HG03460 (cell line): ENCODE measurements at regions not wholly inside any gene's neighbourhood (a gene's known extent, or its start where the extent isn't known, plus 50 kb on each side); places are given as distances from the start of the nearest gene placed in this dataset.
"Not testable (repeated sequence)": the region's sequence is repeated elsewhere in the genome, so short reads cannot be mapped to it uniquely, and the experiment has no call there.

Experiments
- ATAC-seq: cut with Tn5 transposase; IDR thresholded peaks from one replicate; pipeline ENCODE4 v1.9.1; 2021; ENCODE audit not compliant: unreplicated experiment

DNA sequence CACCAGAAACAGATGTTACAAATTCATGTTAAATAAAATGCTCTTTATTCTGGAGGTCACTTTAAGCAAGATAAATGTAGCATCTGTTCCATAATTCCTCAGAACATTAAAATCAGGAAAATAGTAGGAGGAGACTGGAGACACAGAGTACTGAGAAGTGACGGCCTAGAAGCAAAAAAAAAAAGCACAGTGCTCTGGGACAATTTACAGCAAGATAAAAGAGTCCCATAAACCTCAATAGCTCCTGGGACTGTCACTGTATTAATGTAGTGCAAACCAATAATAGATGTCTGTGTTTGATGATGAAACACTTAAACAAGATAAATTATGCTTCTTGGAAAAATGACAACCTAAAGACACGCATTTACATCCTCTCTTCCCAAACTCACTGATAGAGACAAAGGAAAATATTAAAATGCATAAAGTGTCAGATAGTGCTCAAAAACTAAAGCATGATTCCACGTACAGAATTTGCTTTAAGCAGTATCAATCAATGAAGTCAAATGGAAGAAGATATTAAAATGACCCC is 338.8 kb upstream of the REG3G start:
- ATAC-seq: no peak

GRCh38 chr2:78699696-78700095 is 325.8 kb upstream of the REG3G start:
- ATAC-seq: no peak

DNA sequence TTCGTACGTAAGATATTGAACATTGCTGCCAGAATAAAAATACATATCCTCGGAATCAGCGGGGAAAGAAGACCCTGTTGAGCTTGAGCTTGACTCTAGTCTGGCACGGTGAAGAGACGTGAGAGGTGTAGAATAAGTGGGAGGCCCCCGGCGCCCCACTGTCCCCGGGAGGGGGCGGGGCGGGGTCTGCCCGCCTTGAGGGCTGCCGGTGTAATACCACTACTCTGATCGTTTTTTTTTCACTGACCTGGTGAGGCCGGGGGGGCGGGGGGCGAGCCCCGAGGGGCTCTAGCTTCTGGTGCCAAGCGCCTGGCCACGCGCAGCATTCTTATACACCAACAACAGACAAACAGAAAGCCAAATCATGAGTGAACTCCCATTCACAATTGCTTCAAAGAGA is 324.0 kb upstream of the REG3G start:
- ATAC-seq: no peak

DNA sequence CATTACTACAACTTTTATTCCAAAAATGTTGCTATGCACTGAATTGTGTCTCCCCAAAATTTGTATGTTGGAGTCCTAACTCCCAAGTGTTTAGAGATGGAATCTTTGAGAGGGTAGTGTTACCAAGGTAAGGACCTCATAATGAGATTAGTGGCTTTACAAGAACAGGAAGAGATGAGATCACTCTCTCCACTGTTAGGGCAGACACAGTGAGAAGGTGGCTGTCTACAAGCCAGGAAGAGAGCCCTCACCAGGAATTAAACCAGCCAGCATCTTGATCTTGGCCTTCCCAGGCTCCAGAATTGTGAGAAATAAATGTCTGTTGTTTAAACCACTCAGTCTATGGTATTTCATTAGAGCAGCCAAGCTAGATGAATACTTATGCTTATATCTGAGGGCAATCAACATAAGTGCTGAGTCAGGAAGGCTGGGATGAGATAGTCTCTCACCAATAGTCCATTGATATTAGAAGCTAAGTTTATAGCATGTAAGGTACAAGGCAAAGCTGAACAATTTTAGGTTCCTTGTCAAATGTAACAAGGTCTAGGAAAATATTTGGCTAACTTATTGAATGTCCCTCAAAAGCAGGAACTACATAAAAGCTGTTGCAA is 317.6 kb upstream of the REG3G start:
- no peak for ATAC-seq

DNA sequence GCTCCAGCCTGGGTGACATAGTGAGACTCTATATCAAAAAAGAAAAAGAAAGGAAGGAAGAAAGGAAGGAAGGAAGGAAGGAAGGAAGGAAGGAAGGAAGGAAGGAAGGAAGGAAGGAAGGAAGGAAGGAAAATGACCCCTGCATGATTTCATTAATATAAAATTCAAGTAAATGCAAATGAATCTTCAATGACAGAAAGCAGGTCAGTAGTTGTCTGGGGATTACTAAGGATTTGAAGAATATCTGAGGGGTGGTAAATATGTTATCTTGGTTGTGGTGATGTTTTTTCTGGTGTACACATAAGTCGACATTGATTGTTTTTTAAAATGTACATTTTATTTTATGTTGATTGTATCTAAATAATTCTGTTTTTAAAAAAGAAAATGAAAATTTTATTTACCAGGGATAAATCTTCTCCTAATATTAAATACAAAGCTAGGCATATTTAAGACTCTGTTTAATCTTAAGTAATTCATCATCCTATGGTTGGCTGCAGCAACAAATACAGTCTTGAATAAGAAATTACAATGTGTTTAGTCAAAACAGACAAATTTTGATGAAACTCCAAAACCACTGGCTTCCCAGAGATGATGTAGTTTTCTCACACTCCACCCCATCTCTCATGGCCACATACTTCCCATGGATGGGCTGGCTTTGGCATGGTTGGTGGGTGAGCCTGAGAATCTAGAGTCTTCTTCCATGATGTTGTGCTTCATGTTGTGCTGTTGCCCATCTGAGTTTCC is 314.7 kb upstream of the REG3G start:
- no peak for ATAC-seq

- no peak for ATAC-seq
These were observed 310.2 kb upstream of the REG3G start for GRCh38 chr2:78715293-78715692.

GRCh38 chr2:78718024-78718423 is 307.5 kb upstream of the REG3G start:
- ATAC-seq: no peak

DNA sequence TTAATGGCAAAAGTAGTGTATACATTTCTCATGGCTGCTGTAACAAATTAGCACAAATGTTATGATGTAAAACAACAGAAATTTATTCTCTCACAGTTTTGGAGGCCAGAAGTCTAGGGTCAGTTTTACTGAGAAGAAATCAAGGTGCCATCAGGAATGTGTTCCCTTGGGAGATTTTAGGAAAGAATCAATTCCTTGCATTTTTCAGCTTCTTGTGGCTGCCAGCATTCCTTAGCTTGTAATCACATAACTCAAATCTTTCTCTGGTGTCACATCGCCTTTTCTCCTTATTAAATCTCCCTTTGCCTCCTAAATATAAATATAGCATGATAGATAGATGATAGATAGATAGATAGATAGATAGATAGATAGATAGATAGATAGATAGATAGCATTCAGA is 307.0 kb upstream of the REG3G start:
- ATAC-seq: no peak

DNA sequence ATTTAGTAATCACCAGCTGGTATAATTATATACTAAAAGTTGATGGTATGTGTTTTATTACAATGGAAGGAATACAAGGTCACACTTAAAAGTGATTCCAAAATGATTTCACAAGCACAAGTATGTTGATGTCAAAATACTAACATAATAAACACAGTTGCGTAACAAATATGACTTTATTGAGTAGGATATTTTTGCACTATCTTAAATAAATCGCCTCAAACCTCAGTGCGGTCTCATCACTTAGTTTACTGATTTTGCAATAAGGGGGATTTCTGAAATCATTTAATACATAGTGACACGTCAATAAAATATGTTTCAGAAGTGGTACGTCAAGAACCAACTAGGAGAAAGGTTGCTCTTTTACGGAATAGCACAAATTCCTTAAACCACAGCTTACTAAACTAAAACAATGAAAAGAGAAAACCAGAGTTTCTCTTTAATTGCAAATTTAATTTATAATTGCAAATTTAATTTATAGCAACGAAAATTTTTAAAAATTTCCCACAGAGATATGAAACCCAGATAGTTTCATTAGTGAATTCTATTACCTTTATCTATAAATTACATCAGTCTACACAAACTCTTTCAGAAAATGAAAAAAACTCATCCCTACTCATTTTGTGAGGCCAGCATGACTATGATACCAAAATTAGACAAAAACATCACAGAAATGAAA is 304.0 kb upstream of the REG3G start:
- ATAC-seq: no peak

- ATAC-seq: no peak
These were observed 291.3 kb upstream of the REG3G start for GRCh38 chr2:78734221-78734620.

DNA sequence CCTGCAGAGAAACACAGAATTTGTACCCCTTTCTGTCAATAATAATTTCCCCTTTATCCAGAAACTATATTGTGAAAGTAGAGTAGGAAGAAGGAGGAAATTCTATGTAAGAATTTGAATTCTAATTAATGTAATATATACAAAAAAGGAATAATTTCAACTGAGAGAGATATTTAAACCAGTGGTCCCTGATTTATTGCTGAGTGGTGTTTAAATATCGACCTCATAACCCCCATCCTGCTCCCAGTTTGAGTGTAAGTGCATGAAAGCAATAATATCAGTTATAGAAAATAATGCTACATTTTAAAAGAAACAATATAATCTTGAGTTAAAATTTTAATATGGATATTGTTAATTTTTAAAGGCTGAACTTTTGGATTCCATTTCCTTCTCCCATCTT is 286.2 kb upstream of the REG3G start:
- no peak for ATAC-seq

- ATAC-seq: no peak
These were observed 275.9 kb upstream of the REG3G start for GRCh38 chr2:78749638-78750037.

- no peak for ATAC-seq
These were observed 275.3 kb upstream of the REG3G start for GRCh38 chr2:78750219-78750618.

DNA sequence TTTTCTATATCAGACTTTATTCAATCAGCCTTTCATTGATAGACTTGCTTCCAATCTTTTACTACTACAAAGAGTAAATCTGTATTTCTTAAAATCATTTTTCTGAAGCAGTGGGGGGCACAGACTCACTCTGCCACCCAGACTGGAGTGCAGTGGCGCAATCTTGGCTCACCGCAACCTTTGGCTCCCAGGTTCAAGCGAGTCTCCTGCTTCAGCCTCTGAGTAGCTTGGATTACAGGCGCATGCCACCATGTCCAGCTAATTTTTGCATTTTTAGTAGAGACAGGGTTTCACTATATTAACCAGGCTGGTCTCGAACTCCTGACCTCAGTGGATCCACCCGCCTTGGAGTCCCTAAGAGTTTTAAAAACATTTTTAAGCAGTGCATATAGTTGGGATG is 270.6 kb upstream of the REG3G start:
- no peak for ATAC-seq

DNA sequence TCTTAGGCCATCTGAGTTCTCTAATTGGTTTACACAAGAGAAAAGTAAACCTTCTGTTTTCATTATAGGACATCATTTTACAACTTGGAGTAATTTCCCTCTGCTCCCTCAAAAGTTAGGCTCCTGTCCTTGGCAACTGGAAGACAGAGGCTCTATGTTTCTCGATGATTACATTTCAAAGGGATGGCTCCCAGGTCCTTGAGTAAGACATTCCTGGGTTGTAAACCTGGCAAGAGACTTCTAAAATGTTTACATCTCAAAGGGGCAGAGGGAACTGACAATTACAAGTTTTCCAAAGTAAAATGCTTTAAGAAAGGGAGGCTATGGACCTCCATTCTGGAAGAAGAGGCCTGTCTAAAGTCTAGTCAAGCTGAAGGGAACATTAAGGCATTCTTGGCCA is 268.3 kb upstream of the REG3G start:
- ATAC-seq: no peak

GRCh38 chr2:78757640-78758039 is 267.9 kb upstream of the REG3G start:
- ATAC-seq: no peak

DNA sequence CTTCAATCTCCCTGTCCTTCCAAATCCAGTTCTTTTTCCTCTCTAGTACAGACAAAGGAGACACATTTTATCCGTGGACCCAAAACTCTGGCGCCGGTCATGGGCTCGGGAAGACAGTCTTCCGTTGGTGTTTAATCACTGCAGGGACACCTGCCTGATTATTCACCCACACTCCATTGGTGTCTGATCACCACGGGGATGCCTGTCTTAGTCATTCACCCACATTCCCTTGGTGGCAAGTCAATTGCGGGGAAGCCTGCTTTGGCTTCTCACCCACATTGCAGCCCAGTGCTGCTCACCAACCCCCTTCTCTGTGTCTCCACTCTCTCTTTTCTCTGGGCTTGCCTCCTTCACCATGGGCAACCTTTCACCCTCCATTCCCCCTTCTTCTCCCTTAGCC is 266.7 kb upstream of the REG3G start:
- ATAC-seq: not testable (repeated sequence)

- ATAC-seq: no peak
These were observed 259.0 kb upstream of the REG3G start for GRCh38 chr2:78766459-78766858.

DNA sequence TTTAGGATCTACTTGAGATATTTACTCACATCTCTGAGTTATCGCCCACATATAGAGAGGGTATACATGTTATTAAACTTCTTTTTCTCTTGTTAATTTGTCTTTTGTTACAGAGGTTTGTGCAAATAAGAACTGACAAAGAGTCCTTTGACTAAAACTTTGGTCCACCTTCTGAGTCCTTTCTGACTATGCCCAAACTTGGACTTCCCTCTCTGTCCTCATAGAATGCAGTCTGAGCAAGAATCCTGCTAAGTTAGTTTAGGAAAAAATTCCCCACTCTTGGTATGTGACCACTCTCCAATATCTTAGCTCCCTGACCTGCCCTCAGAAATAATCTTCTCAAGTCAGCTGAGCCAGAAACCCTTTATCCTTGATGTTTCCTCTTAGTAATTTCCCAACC is 257.5 kb upstream of the REG3G start:
- no peak for ATAC-seq

DNA sequence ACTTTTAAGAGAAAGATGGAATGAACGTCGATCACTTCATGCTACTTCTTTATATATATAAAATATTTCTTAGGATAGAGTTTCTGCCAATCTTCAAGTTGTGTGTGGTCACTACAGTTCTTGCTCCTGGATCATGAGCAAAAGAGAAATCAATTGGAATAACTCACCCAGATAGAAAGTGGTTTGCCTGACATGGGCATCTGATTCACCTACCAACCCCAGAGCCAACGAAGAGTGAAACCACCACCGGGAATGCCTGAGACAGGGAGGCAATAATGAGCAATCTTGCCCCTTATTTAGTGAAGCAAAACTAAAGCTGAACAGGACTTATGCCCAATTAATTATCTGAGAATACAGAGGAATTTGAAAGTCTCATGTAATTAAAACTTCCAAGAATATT is 250.2 kb upstream of the REG3G start:
- ATAC-seq: no peak

DNA sequence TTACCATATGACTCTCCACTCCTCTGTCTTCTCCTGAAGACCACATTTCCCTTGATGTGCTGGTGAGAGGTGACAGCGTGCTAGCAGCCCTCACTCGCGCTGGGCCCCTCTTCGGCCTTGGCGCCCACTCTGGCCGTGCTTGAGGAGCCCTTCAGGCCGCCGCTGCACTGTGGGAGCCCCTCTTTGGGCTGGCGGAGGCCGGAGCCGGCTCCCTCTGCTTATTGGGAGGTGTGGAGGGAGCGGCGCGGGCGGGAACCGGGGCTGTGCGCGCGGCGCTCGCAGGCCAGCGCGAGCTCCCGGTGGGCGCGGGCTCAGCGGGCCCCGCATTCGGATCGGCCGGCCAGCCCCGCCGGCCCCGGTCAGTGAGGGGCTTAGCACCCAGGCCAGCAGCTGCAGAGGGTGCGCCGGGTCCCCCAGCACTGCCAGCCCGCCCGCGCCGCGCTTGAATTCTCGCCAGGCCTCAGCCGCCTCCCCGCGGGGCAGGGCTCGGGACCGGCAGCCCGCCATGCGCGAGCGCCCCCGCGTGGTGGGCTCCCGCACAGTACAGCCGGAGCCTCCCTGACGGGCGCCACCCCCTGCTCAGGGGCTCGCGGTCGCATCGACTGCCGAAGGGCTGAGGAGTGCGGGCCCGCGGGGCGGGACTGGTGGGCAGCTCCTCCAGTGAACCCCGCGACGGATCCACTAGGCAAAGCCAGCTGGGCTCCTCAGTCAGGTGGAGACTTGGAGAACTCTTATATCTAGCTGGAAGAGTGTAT is 246.6 kb upstream of the REG3G start:
- ATAC-seq: no peak
